ENCODE measurements at regions not wholly inside any gene's neighbourhood (a gene's known extent, or its start where the extent isn't known, plus 50 kb on each side); places are given as distances from the start of the nearest gene placed in this dataset.

DNA sequence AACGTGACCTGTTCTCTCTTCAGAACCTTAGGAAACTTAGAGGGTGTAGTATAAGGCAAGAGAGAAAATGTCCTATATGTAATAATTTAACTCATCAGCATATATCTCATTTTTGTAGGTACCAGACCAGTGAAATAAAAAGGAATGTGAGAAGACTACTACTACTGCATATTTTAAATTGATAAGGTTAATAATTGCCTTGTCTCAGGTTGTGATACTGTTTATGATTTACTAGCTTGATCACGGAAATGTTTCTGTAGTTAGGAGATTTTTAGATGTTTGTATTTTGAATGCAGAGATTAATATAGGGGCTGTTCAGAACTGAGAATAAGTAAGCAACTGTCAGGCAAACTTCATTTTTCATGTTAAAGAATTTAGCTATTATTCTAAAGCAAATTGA is 1563.4 kb downstream of the C4orf33 start:
- Histone ChIP-seq H3K36me3 (no peaks in the 10 kb centered on the region), H3K27me3 (no peaks in the 10 kb centered on the region), H3K4me3 (no peak overlapping the region), H3K4me1 (no peaks in the 10 kb centered on the region), H3K9me3 (peaks cover 0 to 16% (median 0%) of the 10 kb centered on the region in 3 donors), H3K27ac (no peak overlapping the region)
- no peak for TF ChIP-seq POLR2A (IDR thresholded peaks at IDR 0.05)
- no peak for TF ChIP-seq EP300 (IDR thresholded peaks at IDR 0.05)
- no peak for TF ChIP-seq POLR2AphosphoS5 (IDR thresholded peaks at IDR 0.05)
- TF ChIP-seq, protein P1, sequence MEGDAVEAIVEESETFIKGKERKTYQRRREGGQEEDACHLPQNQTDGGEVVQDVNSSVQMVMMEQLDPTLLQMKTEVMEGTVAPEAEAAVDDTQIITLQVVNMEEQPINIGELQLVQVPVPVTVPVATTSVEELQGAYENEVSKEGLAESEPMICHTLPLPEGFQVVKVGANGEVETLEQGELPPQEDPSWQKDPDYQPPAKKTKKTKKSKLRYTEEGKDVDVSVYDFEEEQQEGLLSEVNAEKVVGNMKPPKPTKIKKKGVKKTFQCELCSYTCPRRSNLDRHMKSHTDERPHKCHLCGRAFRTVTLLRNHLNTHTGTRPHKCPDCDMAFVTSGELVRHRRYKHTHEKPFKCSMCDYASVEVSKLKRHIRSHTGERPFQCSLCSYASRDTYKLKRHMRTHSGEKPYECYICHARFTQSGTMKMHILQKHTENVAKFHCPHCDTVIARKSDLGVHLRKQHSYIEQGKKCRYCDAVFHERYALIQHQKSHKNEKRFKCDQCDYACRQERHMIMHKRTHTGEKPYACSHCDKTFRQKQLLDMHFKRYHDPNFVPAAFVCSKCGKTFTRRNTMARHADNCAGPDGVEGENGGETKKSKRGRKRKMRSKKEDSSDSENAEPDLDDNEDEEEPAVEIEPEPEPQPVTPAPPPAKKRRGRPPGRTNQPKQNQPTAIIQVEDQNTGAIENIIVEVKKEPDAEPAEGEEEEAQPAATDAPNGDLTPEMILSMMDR (IDR thresholded peaks at IDR 0.05) = no peak
- ATAC-seq = no peak
- 46 to 67% methylated on average over 2 of the region's 2 CpGs for WGBS, 2 donors (ENCODE audit: low coverage in 1 of 2)

DNA sequence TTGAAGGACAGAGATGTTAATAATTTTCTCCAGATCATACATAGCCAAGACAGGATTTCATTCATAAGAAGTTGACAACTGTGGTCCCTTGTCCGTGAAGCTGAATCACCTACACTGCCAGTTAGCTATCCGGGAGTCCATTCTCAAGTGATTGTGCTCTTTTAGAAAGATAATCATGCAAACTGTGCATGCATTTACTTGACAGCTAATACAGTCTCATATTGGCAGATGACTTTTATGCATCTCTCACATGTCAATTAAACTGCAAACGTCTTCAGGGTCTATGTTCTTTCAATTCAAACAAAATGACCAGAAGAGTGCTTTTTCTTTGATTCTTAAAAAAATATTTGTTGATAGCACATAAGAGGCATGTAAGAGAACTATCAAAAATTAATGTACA is 1572.9 kb downstream of the C4orf33 start:
- no peaks in the 10 kb centered on the region for H3K36me3 ChIP-seq
- no peaks in the 10 kb centered on the region for H3K9me3 ChIP-seq
- ATAC-seq = no peak
- H3K4me3 ChIP-seq = no peak overlapping the region
- no peaks in the 10 kb centered on the region for H3K27me3 ChIP-seq
- WGBS, 2 donors (ENCODE audit: low coverage in 1 of 2) = 67 to 76% methylated on average over 3 of the region's 3 CpGs
- no peak overlapping the region for H3K27ac ChIP-seq
- no peaks in the 10 kb centered on the region for H3K4me1 ChIP-seq
- TF ChIP-seq POLR2A (IDR thresholded peaks at IDR 0.05) (no peak), POLR2AphosphoS5 (IDR thresholded peaks at IDR 0.05) (no peak), EP300 (IDR thresholded peaks at IDR 0.05) (no peak)
- TF ChIP-seq, protein P1 (IDR thresholded peaks at IDR 0.05) = no peak

DNA sequence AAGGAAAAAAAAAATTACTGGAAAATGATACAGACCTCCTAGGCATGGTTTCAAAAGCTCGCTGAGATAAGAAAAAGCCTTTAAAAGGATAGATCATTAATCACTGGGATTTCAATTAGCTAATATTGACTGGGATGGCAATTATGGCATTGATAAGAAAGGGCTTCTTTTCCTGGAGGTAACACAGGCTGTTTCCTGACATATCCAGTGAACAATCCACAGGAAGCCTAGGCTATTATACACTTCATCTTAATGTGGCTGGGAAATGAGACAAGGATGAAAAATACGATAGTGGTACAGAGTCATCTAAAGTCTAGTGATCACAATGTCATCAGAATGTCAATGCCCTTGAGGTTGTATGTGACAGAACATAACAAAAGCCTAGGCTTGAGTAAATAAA is 1579.3 kb downstream of the C4orf33 start:
- H3K36me3 ChIP-seq = no peaks in the 10 kb centered on the region
- no peaks in the 10 kb centered on the region for H3K27me3 ChIP-seq
- no peak overlapping the region for H3K4me3 ChIP-seq
- no peaks in the 10 kb centered on the region for H3K4me1 ChIP-seq
- H3K9me3 ChIP-seq = no peaks in the 10 kb centered on the region
- no peak for ATAC-seq
- TF ChIP-seq POLR2A (IDR thresholded peaks at IDR 0.05) = no peak
- TF ChIP-seq POLR2AphosphoS5 (IDR thresholded peaks at IDR 0.05) = no peak
- TF ChIP-seq, protein P1 (IDR thresholded peaks at IDR 0.05) = no peak
- TF ChIP-seq EP300 (IDR thresholded peaks at IDR 0.05) = no peak
- H3K27ac ChIP-seq = no peak overlapping the region
- WGBS, 2 donors (ENCODE audit: low coverage in 1 of 2) = 39 to 60% methylated on average over 2 of the region's 2 CpGs

DNA sequence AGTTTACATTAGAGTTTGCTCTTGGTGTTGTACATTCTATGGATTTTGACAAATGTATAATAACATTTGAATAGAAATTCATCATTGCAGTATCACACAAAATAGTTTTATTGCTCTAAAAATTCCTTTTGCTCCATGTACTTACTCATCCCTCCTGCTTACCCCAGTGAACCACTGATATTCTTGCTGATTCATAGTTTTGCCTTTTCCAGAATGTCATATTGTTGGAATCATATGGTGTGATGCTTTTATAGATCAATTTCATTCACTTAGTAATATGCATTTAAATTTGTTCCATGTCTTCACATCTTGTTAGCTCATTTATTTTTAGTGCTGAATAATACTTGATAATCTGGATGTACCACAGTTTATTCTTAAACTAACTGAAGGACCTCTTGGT is 1593.2 kb downstream of the C4orf33 start:
- TF ChIP-seq POLR2AphosphoS5 (IDR thresholded peaks at IDR 0.05) = no peak
- no peak for TF ChIP-seq POLR2A (IDR thresholded peaks at IDR 0.05)
- TF ChIP-seq, protein P1 (IDR thresholded peaks at IDR 0.05) = no peak
- no peak for TF ChIP-seq EP300 (IDR thresholded peaks at IDR 0.05)
- H3K4me3 ChIP-seq = no peak overlapping the region
- no peaks in the 10 kb centered on the region for H3K4me1 ChIP-seq
- ATAC-seq = no peak
- no peaks in the 10 kb centered on the region for H3K27me3 ChIP-seq
- no peaks in the 10 kb centered on the region for H3K36me3 ChIP-seq
- H3K27ac ChIP-seq = no peak overlapping the region
- H3K9me3 ChIP-seq = no peaks in the 10 kb centered on the region

DNA sequence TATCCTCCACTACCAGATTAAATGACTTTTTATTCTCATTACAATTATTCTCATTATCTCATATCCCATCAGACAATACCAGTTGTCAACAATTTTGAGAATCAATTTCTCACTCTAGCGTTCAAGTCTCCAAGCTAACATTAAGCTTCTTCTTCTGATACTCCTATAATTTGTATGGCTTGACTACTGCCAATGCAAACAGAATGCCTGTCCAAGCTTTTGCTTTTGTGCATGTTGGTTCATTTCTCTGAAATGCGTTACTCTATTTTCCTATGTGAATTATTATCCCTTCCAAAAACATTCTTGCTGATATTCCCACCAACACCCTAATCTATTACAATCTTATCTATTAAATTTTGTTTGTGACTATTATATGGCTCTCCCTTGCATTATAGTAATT is 1602.3 kb downstream of the C4orf33 start:
- no peaks in the 10 kb centered on the region for H3K4me1 ChIP-seq
- no peak for ATAC-seq
- H3K36me3 ChIP-seq = no peaks in the 10 kb centered on the region
- H3K27me3 ChIP-seq = no peaks in the 10 kb centered on the region
- no peak overlapping the region for H3K4me3 ChIP-seq
- TF ChIP-seq POLR2AphosphoS5 (IDR thresholded peaks at IDR 0.05) (no peak), EP300 (IDR thresholded peaks at IDR 0.05) (no peak), POLR2A (IDR thresholded peaks at IDR 0.05) (no peak)
- TF ChIP-seq, protein P1 (IDR thresholded peaks at IDR 0.05) = no peak
- no peak overlapping the region for H3K27ac ChIP-seq
- H3K9me3 ChIP-seq = no peaks in the 10 kb centered on the region
- whole genome bisulfite sequencing, 2 donors (ENCODE audit: low coverage in 1 of 2) = 65 to 83% methylated on average over 2 of the region's 2 CpGs

Data from gastroesophageal sphincter (tissue), 4 donors.